SU-DHL-6 (cell line): ENCODE measurements at regions not wholly inside any gene's neighbourhood (a gene's known extent, or its start where the extent isn't known, plus 50 kb on each side); places are given as distances from the start of the nearest gene placed in this dataset.

Source experiments
- H2AFZ ChIP-seq: fragments of 200-600 bp; sonication (generic); 2 replicates; pipeline ENCODE4 v1.6.1; 2014; ENCODE audit warnings: low read depth, mild to moderate bottlenecking, moderate library complexity, mixed read lengths, antibody characterized with exemption, low read length; ENCODE audit not compliant: severe bottlenecking
- H3F3A ChIP-seq: fragments of 200-600 bp; shearing (Covaris generic); 2 replicates; pipeline ENCODE4 v1.6.0; 2016; ENCODE audit warnings: antibody characterized with exemption, mild to moderate bottlenecking; ENCODE audit not compliant: insufficient read depth
- H3K27ac ChIP-seq: fragments of 200-600 bp; sonication (generic); 2 replicates; pipeline ENCODE4 v1.5.1; 2016; ENCODE audit warnings: low read depth, mild to moderate bottlenecking, low read length, moderate library complexity, mixed read lengths
- H3K27me3 ChIP-seq: fragments of 200-600 bp; sonication (generic), shearing (Covaris generic); 2 replicates; pipeline ENCODE4 v1.6.0; 2014; ENCODE audit warnings: mild to moderate bottlenecking, low read length
- H3K36me3 ChIP-seq: fragments of 200-600 bp; sonication (generic); 2 replicates; pipeline ENCODE4 v1.6.1; 2014; ENCODE audit warnings: mild to moderate bottlenecking, low read length, mixed read lengths
- H3K4me2 ChIP-seq: fragments of 300-600, 200-600 bp; shearing (Covaris generic), sonication (generic); 2 replicates; pipeline ENCODE4 v1.6.0; 2014; ENCODE audit warnings: low read length, low read depth, mild to moderate bottlenecking; ENCODE audit not compliant: poor library complexity, severe bottlenecking
- H3K4me3 ChIP-seq: fragments of 200-600 bp; sonication (generic); 2 replicates; pipeline ENCODE4 v1.5.1; 2014; ENCODE audit warnings: antibody characterized with exemption, low read length, mild to moderate bottlenecking, mixed read lengths; ENCODE audit not compliant: insufficient read depth, poor library complexity, severe bottlenecking
- H3K79me2 ChIP-seq: fragments of 200-600 bp; sonication (generic); 2 replicates; pipeline ENCODE4 v1.6.1; 2014; ENCODE audit warnings: mild to moderate bottlenecking, low read length, moderate library complexity; ENCODE audit not compliant: insufficient read depth
- H3K9ac ChIP-seq: fragments of 200-600 bp; sonication (generic); 2 replicates; pipeline ENCODE4 v1.7.0; 2014; ENCODE audit warnings: mild to moderate bottlenecking, low read length
- H3K9me2 ChIP-seq: fragments of 200-600 bp; sonication (generic); replicated peaks from 2 replicates; pipeline ENCODE4 v1.6.1; 2014; ENCODE audit warnings: low read length; ENCODE audit not compliant: insufficient read depth
- H3K9me3 ChIP-seq: fragments of 200-600 bp; sonication (generic); 2 replicates; pipeline ENCODE4 v1.6.1; 2014; ENCODE audit warnings: low read length, mixed read lengths; ENCODE audit not compliant: insufficient read depth
- H4K20me1 ChIP-seq: fragments of 200-600 bp; sonication (generic); 2 replicates; pipeline ENCODE4 v1.6.1; 2014; ENCODE audit warnings: low read depth, mild to moderate bottlenecking, antibody characterized with exemption, low read length, moderate library complexity, mixed read lengths
- CTCF ChIP-seq: fragments of 200-600 bp; sonication (generic); IDR thresholded peaks from one replicate; pipeline ENCODE4 v1.5.1; 2017; ENCODE audit warnings: antibody characterized with exemption, mild to moderate bottlenecking, low read length, moderate library complexity; ENCODE audit not compliant: insufficient read depth, poor library complexity, severe bottlenecking
- EZH2phosphoT487 ChIP-seq: fragments of 200-600 bp; sonication (generic), shearing (Covaris generic); conservative IDR thresholded peaks from 2 replicates; pipeline ENCODE4 v1.6.1; 2018; ENCODE audit warnings: mild to moderate bottlenecking, antibody characterized with exemption, low read length, moderate library complexity, mixed read lengths

- H3K9me3 ChIP-seq = 0 out of 2 replicates have a peak, but pooled peaks cover 5% of the 10 kb centered on the region
- H3F3A ChIP-seq = no peaks in the 10 kb centered on the region
- no peaks in the 10 kb centered on the region; the same call in 1 of the 2 replicates for H3K9me2 ChIP-seq
- no peaks in the 10 kb centered on the region for H3K27me3 ChIP-seq
- H4K20me1 ChIP-seq = no peaks in the 10 kb centered on the region
- no peak overlapping the region for H3K4me2 ChIP-seq
- H3K27ac ChIP-seq = no peak overlapping the region
- H3K36me3 ChIP-seq = no peaks in the 10 kb centered on the region
- no peak overlapping the region for H3K4me3 ChIP-seq
- H2AFZ ChIP-seq = no peak overlapping the region
- H3K79me2 ChIP-seq = no peaks in the 10 kb centered on the region
- H3K9ac ChIP-seq = no peak overlapping the region
- no peak for TF ChIP-seq CTCF
- no peak for TF ChIP-seq EZH2phosphoT487
Measured at GRCh38 chr4:176957353-176958118, 164.8 kb upstream of the VEGFC start.

- H3K9ac ChIP-seq = no peak overlapping the region
- H3K36me3 ChIP-seq = no peaks in the 10 kb centered on the region
- no peaks in the 10 kb centered on the region for H4K20me1 ChIP-seq
- no peak overlapping the region for H3K4me3 ChIP-seq
- no peaks in the 10 kb centered on the region for H3F3A ChIP-seq
- H3K27ac ChIP-seq = no peak overlapping the region
- no peaks in the 10 kb centered on the region for H3K27me3 ChIP-seq
- no peaks in the 10 kb centered on the region for H3K79me2 ChIP-seq
- H3K4me2 ChIP-seq = no peak overlapping the region
- no peak overlapping the region for H2AFZ ChIP-seq
- 0 out of 2 replicates have a peak, but pooled peaks cover 5% of the 10 kb centered on the region for H3K9me3 ChIP-seq
- no peak for TF ChIP-seq CTCF
- no peak for TF ChIP-seq EZH2phosphoT487
- no peaks in the 10 kb centered on the region; the same call in 1 of the 2 replicates for H3K9me2 ChIP-seq
Measured at GRCh38 chr4:176959980-176960379, 167.3 kb upstream of the VEGFC start.

GRCh38 chr4:176963121-176963520 is 170.4 kb upstream of the VEGFC start:
- Histone ChIP-seq H3F3A (no peaks in the 10 kb centered on the region), H3K27me3 (no peaks in the 10 kb centered on the region), H3K9me2 (no peaks in the 10 kb centered on the region), H3K4me3 (no peak overlapping the region), H3K36me3 (no peaks in the 10 kb centered on the region), H2AFZ (no peak overlapping the region), H3K9ac (no peak overlapping the region), H3K9me3 (no peaks in the 10 kb centered on the region), H4K20me1 (no peaks in the 10 kb centered on the region), H3K4me2 (no peak overlapping the region), H3K79me2 (no peaks in the 10 kb centered on the region), H3K27ac (no peak overlapping the region)
- TF ChIP-seq EZH2phosphoT487 = no peak
- TF ChIP-seq CTCF = no peak
